ENCODE measurements at regions not wholly inside any gene's neighbourhood (a gene's known extent, or its start where the extent isn't known, plus 50 kb on each side); places are given as distances from the start of the nearest gene placed in this dataset.

DNA sequence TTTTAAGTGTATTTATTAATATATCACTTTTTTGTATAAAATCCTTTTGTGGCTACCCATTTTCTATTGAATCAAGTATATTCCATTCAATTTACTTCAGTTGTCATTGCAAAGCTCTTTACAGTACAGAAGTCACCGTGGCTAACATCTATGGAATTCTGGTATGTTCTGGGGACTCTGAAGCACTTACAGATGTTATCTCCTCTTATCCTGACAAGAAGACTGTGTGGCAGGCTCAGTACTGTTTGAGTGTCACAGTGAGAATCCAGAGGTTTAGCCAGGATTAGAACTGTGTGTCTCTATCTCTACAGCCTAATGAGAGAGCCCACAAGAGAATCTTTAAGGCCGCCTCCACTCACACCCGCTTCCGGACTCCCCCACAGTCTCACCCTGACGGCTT, 78.2 kb upstream of the SORBS2 start:
- WGBS (ENCODE audit: low lambda C conversion rate): 88% methylated on average over 5 of the region's 5 CpGs
- no peaks in the 10 kb centered on the region for H4K20me1 ChIP-seq (ENCODE audit: insufficient read depth)
- H3K9me3 ChIP-seq: 0 out of 2 replicates have a peak, but pooled peaks cover 3% of the 10 kb centered on the region
- H3K4me3 ChIP-seq (ENCODE audit: low read depth in 2 of 2, low read length in 1 of 2): no peak overlapping the region
- H3K36me3 ChIP-seq (replicated peaks in 1 of 2; ENCODE audit: control insufficient read depth in 1 of 2, insufficient read depth in 2 of 2, low read length in 1 of 2): no peaks in the 10 kb centered on the region
- no peak overlapping the region for H3K4me2 ChIP-seq
- H3K27ac ChIP-seq (ENCODE audit: low read depth in 2 of 2, low read length in 1 of 2): no peak overlapping the region; a peak in 1 of 4 replicates
- H3K9me2 ChIP-seq: no peaks in the 10 kb centered on the region
- no peak overlapping the region for H3K9ac ChIP-seq
- no peak for TF ChIP-seq SIN3A (IDR thresholded peaks at IDR 0.05; ENCODE audit: borderline replicate concordance, low read depth, low read length)
- H3K79me2 ChIP-seq (ENCODE audit: insufficient read depth): no peaks in the 10 kb centered on the region
- CTCF ChIA-PET: interaction anchor here (1.4 kb wide), 1 partner anchor 9 kb away, joined by 4 read pairs; no protein-coding TSS in a partner anchor
- H3K4me1 ChIP-seq (ENCODE audit: control insufficient read depth in 1 of 2, insufficient read depth in 2 of 2, low read depth in 1 of 2, low read length in 1 of 2): peaks cover 0 to 6% of the 10 kb centered on the region in 2 experiments; a peak in 2 of 4 replicates
- H3F3A ChIP-seq (replicated peaks; ENCODE audit: insufficient read depth): no peaks in the 10 kb centered on the region
- no peak for DNase-seq
- POLR2A ChIA-PET: no interaction called here
- H3K27me3 ChIP-seq (ENCODE audit: insufficient read depth): no peaks in the 10 kb centered on the region
- H2AFZ ChIP-seq (ENCODE audit: low read depth): no peak overlapping the region

- no peak overlapping the region for H3K4me2 ChIP-seq
- no peaks in the 10 kb centered on the region for H3F3A ChIP-seq (replicated peaks; ENCODE audit: insufficient read depth)
- no peaks in the 10 kb centered on the region for H3K79me2 ChIP-seq (ENCODE audit: insufficient read depth)
- no peaks in the 10 kb centered on the region for H3K36me3 ChIP-seq (replicated peaks in 1 of 2; ENCODE audit: control insufficient read depth in 1 of 2, insufficient read depth in 2 of 2, low read length in 1 of 2)
- H4K20me1 ChIP-seq (ENCODE audit: insufficient read depth): no peaks in the 10 kb centered on the region
- 0 out of 2 replicates have a peak, but pooled peaks cover 3% of the 10 kb centered on the region for H3K9me3 ChIP-seq
- ChIA-PET POLR2A (no interaction called here), CTCF (no interaction called here)
- DNase-seq: no peak
- H3K4me1 ChIP-seq (ENCODE audit: control insufficient read depth in 1 of 2, insufficient read depth in 2 of 2, low read depth in 1 of 2, low read length in 1 of 2): peaks cover 0 to 6% of the 10 kb centered on the region in 2 experiments; a peak in 2 of 4 replicates
- no peak overlapping the region for H2AFZ ChIP-seq (ENCODE audit: low read depth)
- 20% methylated on average over 2 of the region's 2 CpGs for WGBS (ENCODE audit: low lambda C conversion rate)
- H3K9ac ChIP-seq: no peak overlapping the region
- no peak overlapping the region for H3K4me3 ChIP-seq (ENCODE audit: low read depth in 2 of 2, low read length in 1 of 2)
- no peak for TF ChIP-seq TAF1 (IDR thresholded peaks at IDR 0.05; ENCODE audit: borderline replicate concordance, low read depth, low read length)
- no peak for TF ChIP-seq YY1 (IDR thresholded peaks at IDR 0.05; ENCODE audit: low read depth)
- no peak for TF ChIP-seq ZBTB33 (IDR thresholded peaks at IDR 0.05; ENCODE audit: borderline replicate concordance, low read depth)
- TF ChIP-seq RFX5 (IDR thresholded peaks at IDR 0.05; ENCODE audit: low read length): no peak
- TF ChIP-seq, protein P1, sequence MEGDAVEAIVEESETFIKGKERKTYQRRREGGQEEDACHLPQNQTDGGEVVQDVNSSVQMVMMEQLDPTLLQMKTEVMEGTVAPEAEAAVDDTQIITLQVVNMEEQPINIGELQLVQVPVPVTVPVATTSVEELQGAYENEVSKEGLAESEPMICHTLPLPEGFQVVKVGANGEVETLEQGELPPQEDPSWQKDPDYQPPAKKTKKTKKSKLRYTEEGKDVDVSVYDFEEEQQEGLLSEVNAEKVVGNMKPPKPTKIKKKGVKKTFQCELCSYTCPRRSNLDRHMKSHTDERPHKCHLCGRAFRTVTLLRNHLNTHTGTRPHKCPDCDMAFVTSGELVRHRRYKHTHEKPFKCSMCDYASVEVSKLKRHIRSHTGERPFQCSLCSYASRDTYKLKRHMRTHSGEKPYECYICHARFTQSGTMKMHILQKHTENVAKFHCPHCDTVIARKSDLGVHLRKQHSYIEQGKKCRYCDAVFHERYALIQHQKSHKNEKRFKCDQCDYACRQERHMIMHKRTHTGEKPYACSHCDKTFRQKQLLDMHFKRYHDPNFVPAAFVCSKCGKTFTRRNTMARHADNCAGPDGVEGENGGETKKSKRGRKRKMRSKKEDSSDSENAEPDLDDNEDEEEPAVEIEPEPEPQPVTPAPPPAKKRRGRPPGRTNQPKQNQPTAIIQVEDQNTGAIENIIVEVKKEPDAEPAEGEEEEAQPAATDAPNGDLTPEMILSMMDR (IDR thresholded peaks at IDR 0.05): no peak
- TF ChIP-seq, protein P2, sequence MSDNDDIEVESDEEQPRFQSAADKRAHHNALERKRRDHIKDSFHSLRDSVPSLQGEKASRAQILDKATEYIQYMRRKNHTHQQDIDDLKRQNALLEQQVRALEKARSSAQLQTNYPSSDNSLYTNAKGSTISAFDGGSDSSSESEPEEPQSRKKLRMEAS (IDR thresholded peaks at IDR 0.05; ENCODE audit: low read depth): no peak
- no peak for TF ChIP-seq EZH2phosphoT487 (IDR thresholded peaks at IDR 0.05; ENCODE audit: borderline replicate concordance, low read depth)
- TF ChIP-seq, protein P3, sequence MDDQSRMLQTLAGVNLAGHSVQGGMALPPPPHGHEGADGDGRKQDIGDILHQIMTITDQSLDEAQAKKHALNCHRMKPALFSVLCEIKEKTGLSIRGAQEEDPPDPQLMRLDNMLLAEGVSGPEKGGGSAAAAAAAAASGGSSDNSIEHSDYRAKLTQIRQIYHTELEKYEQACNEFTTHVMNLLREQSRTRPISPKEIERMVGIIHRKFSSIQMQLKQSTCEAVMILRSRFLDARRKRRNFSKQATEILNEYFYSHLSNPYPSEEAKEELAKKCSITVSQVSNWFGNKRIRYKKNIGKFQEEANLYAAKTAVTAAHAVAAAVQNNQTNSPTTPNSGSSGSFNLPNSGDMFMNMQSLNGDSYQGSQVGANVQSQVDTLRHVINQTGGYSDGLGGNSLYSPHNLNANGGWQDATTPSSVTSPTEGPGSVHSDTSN (IDR thresholded peaks at IDR 0.05): no peak
- TF ChIP-seq CHD2 (IDR thresholded peaks at IDR 0.05; ENCODE audit: low read length, partially characterized antibody): no peak
- no peak for TF ChIP-seq USF2 (IDR thresholded peaks at IDR 0.05; ENCODE audit: borderline replicate concordance, low read depth, low read length)
- no peak for TF ChIP-seq USF1 (IDR thresholded peaks at IDR 0.05; ENCODE audit: borderline replicate concordance, low read depth)
- H3K9me2 ChIP-seq: no peaks in the 10 kb centered on the region
- no peak overlapping the region for H3K27ac ChIP-seq (ENCODE audit: low read depth in 2 of 2, low read length in 1 of 2)
- H3K27me3 ChIP-seq (ENCODE audit: insufficient read depth): no peaks in the 10 kb centered on the region
Measured at GRCh38 chr4:185892165-185892564, 80.2 kb upstream of the SORBS2 start.
